ENCODE measurements at regions not wholly inside any gene's neighbourhood (a gene's known extent, or its start where the extent isn't known, plus 50 kb on each side); places are given as distances from the start of the nearest gene placed in this dataset.
A peak's percentile ranks its signal among the peaks of the same experiment; 100 is the strongest.

DNA sequence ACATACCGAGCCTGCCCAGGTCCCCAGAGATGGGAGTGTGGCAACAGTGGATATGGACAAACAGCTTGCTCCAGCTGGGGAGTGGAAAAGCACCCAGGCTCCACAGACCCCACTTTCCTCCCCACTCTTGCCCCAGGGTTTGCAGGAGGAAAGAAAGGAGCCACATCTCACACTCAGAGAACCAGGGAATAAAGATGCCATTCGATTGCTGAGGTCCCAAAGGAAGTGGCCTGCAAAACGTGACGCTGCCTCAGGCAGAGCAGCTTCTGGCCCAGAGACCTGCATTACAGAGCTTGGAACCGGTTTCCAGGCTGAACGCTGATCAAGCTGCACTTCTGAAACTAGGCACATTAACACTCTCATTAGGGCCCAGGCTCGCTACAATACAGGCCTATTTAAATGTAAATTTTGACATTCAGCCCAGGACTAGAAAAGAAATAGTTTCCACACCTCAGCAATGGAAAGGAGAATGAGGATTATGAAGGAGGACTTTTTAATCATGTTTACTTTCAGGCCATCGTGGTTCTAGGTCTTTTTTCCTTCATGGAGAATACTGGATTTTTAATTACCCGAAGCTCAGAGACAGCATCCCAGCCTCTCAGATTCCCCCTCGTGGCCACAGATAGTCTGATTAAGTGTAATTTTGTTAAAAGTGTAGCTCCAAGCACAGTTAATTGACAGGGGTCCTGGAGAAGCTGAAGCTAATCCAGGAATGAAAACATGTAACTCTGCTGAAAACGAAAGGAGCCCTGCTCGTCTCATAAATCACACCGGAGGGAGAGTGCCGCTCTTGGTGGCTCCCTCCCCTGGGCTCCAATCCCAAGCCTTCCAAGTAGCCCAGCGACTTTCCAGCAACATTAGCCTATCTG is 221.3 kb upstream of the RAB6C start:
- H3K79me2 ChIP-seq (ENCODE audit: control insufficient read depth, insufficient read depth, low read length) = no peaks in the 10 kb centered on the region
- H2AFZ ChIP-seq (ENCODE audit: low read length) = no peak overlapping the region
- no peaks in the 10 kb centered on the region for H3K36me3 ChIP-seq (ENCODE audit: control insufficient read depth, insufficient read depth, low read length)
- no peak overlapping the region for H3K27ac ChIP-seq (ENCODE audit: insufficient read depth, low read length)
- H3K4me2 ChIP-seq (ENCODE audit: extremely low read depth, insufficient read depth, low read length) = peak overlapping the region; percentile 32
- H3K27me3 ChIP-seq (ENCODE audit: control insufficient read depth, insufficient read depth, low read length) = no peaks in the 10 kb centered on the region
- peak overlapping the region in 1 of 4 experiments; percentile 35 for H3K4me3 ChIP-seq (replicated peaks in 1 of 4; ENCODE audit: control extremely low read depth in 1 of 4, insufficient read depth in 1 of 4, low read depth in 3 of 4, low read length in 4 of 4)
- no peaks in the 10 kb centered on the region for H3K9me3 ChIP-seq (ENCODE audit: control insufficient read depth, insufficient read depth, low read depth, low read length)
- no peaks in the 10 kb centered on the region for H3K4me1 ChIP-seq (ENCODE audit: control insufficient read depth, extremely low read depth, insufficient read depth, low read length)
- no peaks in the 10 kb centered on the region for H4K20me1 ChIP-seq (ENCODE audit: control insufficient read depth, extremely low read depth, insufficient read depth, low read length)
- no peak for TF ChIP-seq EZH2 (IDR thresholded peaks at IDR 0.05; ENCODE audit: low read length, missing control alignments)
- TF ChIP-seq, protein P1, sequence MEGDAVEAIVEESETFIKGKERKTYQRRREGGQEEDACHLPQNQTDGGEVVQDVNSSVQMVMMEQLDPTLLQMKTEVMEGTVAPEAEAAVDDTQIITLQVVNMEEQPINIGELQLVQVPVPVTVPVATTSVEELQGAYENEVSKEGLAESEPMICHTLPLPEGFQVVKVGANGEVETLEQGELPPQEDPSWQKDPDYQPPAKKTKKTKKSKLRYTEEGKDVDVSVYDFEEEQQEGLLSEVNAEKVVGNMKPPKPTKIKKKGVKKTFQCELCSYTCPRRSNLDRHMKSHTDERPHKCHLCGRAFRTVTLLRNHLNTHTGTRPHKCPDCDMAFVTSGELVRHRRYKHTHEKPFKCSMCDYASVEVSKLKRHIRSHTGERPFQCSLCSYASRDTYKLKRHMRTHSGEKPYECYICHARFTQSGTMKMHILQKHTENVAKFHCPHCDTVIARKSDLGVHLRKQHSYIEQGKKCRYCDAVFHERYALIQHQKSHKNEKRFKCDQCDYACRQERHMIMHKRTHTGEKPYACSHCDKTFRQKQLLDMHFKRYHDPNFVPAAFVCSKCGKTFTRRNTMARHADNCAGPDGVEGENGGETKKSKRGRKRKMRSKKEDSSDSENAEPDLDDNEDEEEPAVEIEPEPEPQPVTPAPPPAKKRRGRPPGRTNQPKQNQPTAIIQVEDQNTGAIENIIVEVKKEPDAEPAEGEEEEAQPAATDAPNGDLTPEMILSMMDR (conservative IDR thresholded peaks at IDR 0.05 in 1 of 2, IDR thresholded peaks at IDR 0.05 in 1 of 2; ENCODE audit: low read depth in 1 of 2, low read length in 2 of 2) = no peak
- H3K9ac ChIP-seq (ENCODE audit: insufficient read depth, low read length) = no peak overlapping the region
- no peak for DNase-seq (ENCODE audit: low read depth in 2 of 2)

DNA sequence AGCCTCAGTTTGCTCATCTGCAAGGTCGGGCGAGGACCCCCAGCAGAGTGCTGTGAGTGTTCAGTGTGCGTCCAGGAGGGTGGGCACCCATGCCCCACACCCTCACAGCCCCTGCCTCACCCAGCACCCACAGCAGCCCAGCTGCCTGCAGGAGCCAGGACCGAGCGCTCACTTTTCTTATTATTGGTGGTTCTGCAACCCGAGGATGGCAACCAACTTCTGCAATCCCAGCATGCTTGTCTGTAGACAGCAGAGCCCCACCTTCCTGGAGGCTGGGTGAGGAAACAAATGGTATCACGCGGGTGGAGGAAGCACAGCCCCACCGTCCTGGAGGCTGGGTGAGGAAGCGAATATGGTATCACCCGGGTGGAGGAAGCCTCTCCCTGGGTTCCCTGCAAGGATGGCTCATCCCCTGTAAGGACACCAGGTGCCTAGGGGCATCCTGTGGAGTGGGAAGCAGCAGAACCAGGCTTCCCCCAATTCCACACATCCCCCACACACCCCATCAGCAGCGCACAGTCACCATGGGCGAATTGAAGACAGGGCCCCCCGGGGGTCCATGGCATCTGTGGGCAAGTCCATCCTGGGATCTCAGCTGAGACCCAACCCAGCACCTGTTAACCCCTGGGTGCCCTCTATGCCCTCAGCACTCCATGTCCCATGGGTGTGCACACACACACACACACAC is 220.5 kb upstream of the RAB6C start:
- peak overlapping the region; percentile 6 for H3K4me2 ChIP-seq (ENCODE audit: extremely low read depth, insufficient read depth, low read length)
- peak overlapping the region in 1 of 4 experiments; percentile 35 for H3K4me3 ChIP-seq (replicated peaks in 1 of 4; ENCODE audit: control extremely low read depth in 1 of 4, insufficient read depth in 1 of 4, low read depth in 3 of 4, low read length in 4 of 4)
- TF ChIP-seq, protein P1 (conservative IDR thresholded peaks at IDR 0.05 in 1 of 2, IDR thresholded peaks at IDR 0.05 in 1 of 2; ENCODE audit: low read depth in 1 of 2, low read length in 2 of 2) = no peak
- no peak for TF ChIP-seq EZH2 (IDR thresholded peaks at IDR 0.05; ENCODE audit: low read length, missing control alignments)
- no peak overlapping the region for H2AFZ ChIP-seq (ENCODE audit: low read length)
- H3K9me3 ChIP-seq (ENCODE audit: control insufficient read depth, insufficient read depth, low read depth, low read length) = no peaks in the 10 kb centered on the region
- no peak overlapping the region for H3K9ac ChIP-seq (ENCODE audit: insufficient read depth, low read length)
- H3K36me3 ChIP-seq (ENCODE audit: control insufficient read depth, insufficient read depth, low read length) = no peaks in the 10 kb centered on the region
- H3K79me2 ChIP-seq (ENCODE audit: control insufficient read depth, insufficient read depth, low read length) = no peaks in the 10 kb centered on the region
- no peaks in the 10 kb centered on the region for H4K20me1 ChIP-seq (ENCODE audit: control insufficient read depth, extremely low read depth, insufficient read depth, low read length)
- no peak overlapping the region for H3K27ac ChIP-seq (ENCODE audit: insufficient read depth, low read length)
- no peak for DNase-seq (ENCODE audit: low read depth in 2 of 2)
- no peaks in the 10 kb centered on the region for H3K4me1 ChIP-seq (ENCODE audit: control insufficient read depth, extremely low read depth, insufficient read depth, low read length)
- no peaks in the 10 kb centered on the region for H3K27me3 ChIP-seq (ENCODE audit: control insufficient read depth, insufficient read depth, low read length)

DNA sequence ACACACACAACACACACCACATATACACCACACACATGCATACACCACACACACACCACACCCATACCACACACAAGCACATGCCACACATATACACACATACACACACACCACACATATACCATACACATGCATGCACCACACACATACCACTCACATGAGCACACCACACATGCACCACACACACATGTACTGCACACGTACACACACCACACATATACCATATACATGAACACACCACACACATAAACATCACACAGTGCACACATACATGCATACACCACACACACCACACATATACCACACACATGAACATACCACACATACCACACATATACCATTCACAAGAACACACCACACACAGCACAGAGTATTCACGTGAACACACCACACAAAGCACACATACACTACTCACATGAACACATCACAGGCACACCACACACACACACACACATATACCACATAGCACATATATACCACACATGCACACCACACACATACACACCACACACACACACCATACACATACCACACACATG is 219.9 kb upstream of the RAB6C start:
- H3K9me3 ChIP-seq (ENCODE audit: control insufficient read depth, insufficient read depth, low read depth, low read length) = no peaks in the 10 kb centered on the region
- H3K4me1 ChIP-seq (ENCODE audit: control insufficient read depth, extremely low read depth, insufficient read depth, low read length) = no peaks in the 10 kb centered on the region
- H3K4me2 ChIP-seq (ENCODE audit: extremely low read depth, insufficient read depth, low read length) = no peak overlapping the region
- no peaks in the 10 kb centered on the region for H3K36me3 ChIP-seq (ENCODE audit: control insufficient read depth, insufficient read depth, low read length)
- no peaks in the 10 kb centered on the region for H3K27me3 ChIP-seq (ENCODE audit: control insufficient read depth, insufficient read depth, low read length)
- H3K9ac ChIP-seq (ENCODE audit: insufficient read depth, low read length) = no peak overlapping the region
- TF ChIP-seq, protein P1 (conservative IDR thresholded peaks at IDR 0.05 in 1 of 2, IDR thresholded peaks at IDR 0.05 in 1 of 2; ENCODE audit: low read depth in 1 of 2, low read length in 2 of 2) = no peak
- TF ChIP-seq EZH2 (IDR thresholded peaks at IDR 0.05; ENCODE audit: low read length, missing control alignments) = no peak
- no peaks in the 10 kb centered on the region for H3K79me2 ChIP-seq (ENCODE audit: control insufficient read depth, insufficient read depth, low read length)
- no peak for DNase-seq (ENCODE audit: low read depth in 2 of 2)
- no peak overlapping the region for H2AFZ ChIP-seq (ENCODE audit: low read length)
- no peak overlapping the region for H3K4me3 ChIP-seq (replicated peaks in 1 of 4; ENCODE audit: control extremely low read depth in 1 of 4, insufficient read depth in 1 of 4, low read depth in 3 of 4, low read length in 4 of 4)
- no peak overlapping the region for H3K27ac ChIP-seq (ENCODE audit: insufficient read depth, low read length)
- H4K20me1 ChIP-seq (ENCODE audit: control insufficient read depth, extremely low read depth, insufficient read depth, low read length) = no peaks in the 10 kb centered on the region
